ENCODE measurements at regions not wholly inside any gene's neighbourhood (a gene's known extent, or its start where the extent isn't known, plus 50 kb on each side); places are given as distances from the start of the nearest gene placed in this dataset.

GRCh38 chr12:68505970-68506369 lies 104.7 kb upstream of the RAP1B start:
- Histone ChIP-seq H4K20me1 (ENCODE audit: insufficient read depth, low read length) (no peaks in the 10 kb centered on the region), H3K9me2 (ENCODE audit: low read depth, low read length) (no peaks in the 10 kb centered on the region), H3K4me1 (ENCODE audit: insufficient read depth, low read length, severe bottlenecking) (no peaks in the 10 kb centered on the region), H3K9me3 (ENCODE audit: low read length) (no peaks in the 10 kb centered on the region), H3K27ac (ENCODE audit: low read depth, low read length, poor library complexity, severe bottlenecking) (no peak overlapping the region), H2AFZ (ENCODE audit: low read length) (no peak overlapping the region), H3K79me2 (ENCODE audit: insufficient read depth, low read length) (no peaks in the 10 kb centered on the region), H3K36me3 (ENCODE audit: insufficient read depth, low read length) (no peaks in the 10 kb centered on the region), H3K4me3 (ENCODE audit: low read depth, low read length, poor library complexity, severe bottlenecking) (no peak overlapping the region), H3K4me2 (ENCODE audit: low read length) (no peak overlapping the region), H3F3A (ENCODE audit: insufficient read depth, low read length) (no peaks in the 10 kb centered on the region), H3K9ac (ENCODE audit: low read length) (no peak overlapping the region), H3K27me3 (ENCODE audit: insufficient read depth, low read length) (no peaks in the 10 kb centered on the region)
- TF ChIP-seq EZH2 (IDR thresholded peaks at IDR 0.05; ENCODE audit: borderline replicate concordance, low read length) (no peak), CTCF (IDR thresholded peaks at IDR 0.05; ENCODE audit: low read length) (no peak)

- H3K79me2 ChIP-seq (ENCODE audit: insufficient read depth, low read length) = no peaks in the 10 kb centered on the region
- no peaks in the 10 kb centered on the region for H3K4me1 ChIP-seq (ENCODE audit: insufficient read depth, low read length, severe bottlenecking)
- no peak for TF ChIP-seq CTCF (IDR thresholded peaks at IDR 0.05; ENCODE audit: low read length)
- TF ChIP-seq EZH2 (IDR thresholded peaks at IDR 0.05; ENCODE audit: borderline replicate concordance, low read length) = no peak
- H3K36me3 ChIP-seq (ENCODE audit: insufficient read depth, low read length) = no peaks in the 10 kb centered on the region
- H3K4me3 ChIP-seq (ENCODE audit: low read depth, low read length, poor library complexity, severe bottlenecking) = no peak overlapping the region
- H4K20me1 ChIP-seq (ENCODE audit: insufficient read depth, low read length) = no peaks in the 10 kb centered on the region
- no peak overlapping the region for H3K9ac ChIP-seq (ENCODE audit: low read length)
- H2AFZ ChIP-seq (ENCODE audit: low read length) = no peak overlapping the region
- no peaks in the 10 kb centered on the region for H3K9me2 ChIP-seq (ENCODE audit: low read depth, low read length)
- no peak overlapping the region for H3K4me2 ChIP-seq (ENCODE audit: low read length)
- H3K9me3 ChIP-seq (ENCODE audit: low read length) = no peaks in the 10 kb centered on the region
- H3K27ac ChIP-seq (ENCODE audit: low read depth, low read length, poor library complexity, severe bottlenecking) = no peak overlapping the region
- no peaks in the 10 kb centered on the region for H3F3A ChIP-seq (ENCODE audit: insufficient read depth, low read length)
- H3K27me3 ChIP-seq (ENCODE audit: insufficient read depth, low read length) = no peaks in the 10 kb centered on the region
Measured at GRCh38 chr12:68506619-68507018, 104.1 kb upstream of the RAP1B start.

- Histone ChIP-seq H3K36me3 (ENCODE audit: insufficient read depth, low read length) (no peaks in the 10 kb centered on the region), H3K9me2 (ENCODE audit: low read depth, low read length) (no peaks in the 10 kb centered on the region), H3F3A (ENCODE audit: insufficient read depth, low read length) (no peaks in the 10 kb centered on the region), H4K20me1 (ENCODE audit: insufficient read depth, low read length) (no peaks in the 10 kb centered on the region), H3K27me3 (ENCODE audit: insufficient read depth, low read length) (no peaks in the 10 kb centered on the region), H3K9me3 (ENCODE audit: low read length) (no peaks in the 10 kb centered on the region), H3K4me2 (ENCODE audit: low read length) (no peak overlapping the region), H2AFZ (ENCODE audit: low read length) (no peak overlapping the region), H3K79me2 (ENCODE audit: insufficient read depth, low read length) (no peaks in the 10 kb centered on the region), H3K4me3 (ENCODE audit: low read depth, low read length, poor library complexity, severe bottlenecking) (no peak overlapping the region), H3K27ac (ENCODE audit: low read depth, low read length, poor library complexity, severe bottlenecking) (no peak overlapping the region), H3K4me1 (ENCODE audit: insufficient read depth, low read length, severe bottlenecking) (no peaks in the 10 kb centered on the region), H3K9ac (ENCODE audit: low read length) (no peak overlapping the region)
- TF ChIP-seq CTCF (IDR thresholded peaks at IDR 0.05; ENCODE audit: low read length) = no peak
- TF ChIP-seq EZH2 (IDR thresholded peaks at IDR 0.05; ENCODE audit: borderline replicate concordance, low read length) = no peak
Measured at GRCh38 chr12:68507657-68508056, 103.0 kb upstream of the RAP1B start.
